K562 (cell line): ENCODE measurements at regions not wholly inside any gene's neighbourhood (a gene's known extent, or its start where the extent isn't known, plus 50 kb on each side); places are given as distances from the start of the nearest gene placed in this dataset.

Experiments
- ATAC-seq: fragments of 200-7000 bp; cut with Tn5 transposase; 3 replicates; pipeline ENCODE4 v1.9.1; 2020; ENCODE audit warnings: moderate library complexity
- BruUV-seq: library from RNA; stranded (reverse); fragments of 400-500 nt; replicated peaks from 2 replicates; lab custom pipeline; 2021; lab: Mats Ljungman, UMichigan
- CTCF ChIA-PET: fragments of 300-600 bp; formaldehyde crosslinking; extraction: SDS; loops from one replicate; lab custom pipeline; 2021; ENCODE audit warnings: low intra/inter-chr PET ratio; lab: Yijun Ruan, JAX
- POLR2A ChIA-PET: fragments of 300-600, 350-650 bp; sonication (Branson Sonifier 250); formaldehyde crosslinking; extraction: SDS; loops from one replicate; lab custom pipeline; 2021; ENCODE audit warnings: antibody characterized with exemption, inconsistent platforms; lab: Yijun Ruan, JAX
- DNase-seq, 4 experiments: peaks; one replicate each; pipeline versions ENCODE4 v3.0.0 to v3.0.0-alpha.2; 2011 to 2018; ENCODE audit warnings: low spot score in 3 of 4, mixed read lengths in 3 of 4; ENCODE audit errors: extremely low read depth in 1 of 4
- FAIRE-seq: peaks from 2 replicates; lab custom pipeline; 2011; peaks lifted over from hg19 to GRCh38; lab: Jason Lieb, UNC
- H2AFZ ChIP-seq: 2 replicates; pipeline ENCODE4 v1.6.0; 2011; ENCODE audit warnings: low read depth, low read length, control low read depth, inconsistent platforms
- H3K27ac ChIP-seq: fragments of 200-600 bp; 3 replicates; pipeline ENCODE4 v1.8.0; 2011; ENCODE audit warnings: low read depth, mild to moderate bottlenecking, control low read depth, inconsistent platforms, low read length, moderate library complexity, mixed read lengths; ENCODE audit errors: extremely low read depth
- H3K27me3 ChIP-seq, 2 experiments: fragments of 300-600 bp in 1 of 2; 2 replicates in 1 of 2; 3 replicates in 1 of 2; pipeline versions ENCODE4 v1.6.0 to v1.8.0; 2011; ENCODE audit warnings: inconsistent platforms in 2 of 2, low read length in 2 of 2, mild to moderate bottlenecking in 1 of 2, mixed read lengths in 1 of 2, moderate library complexity in 1 of 2; ENCODE audit not compliant: control insufficient read depth in 2 of 2, insufficient read depth in 2 of 2
- H3K36me3 ChIP-seq: fragments of 300-600 bp; 3 replicates; pipeline ENCODE4 v1.8.0; 2011; ENCODE audit warnings: mild to moderate bottlenecking, low read length, inconsistent platforms; ENCODE audit not compliant: control insufficient read depth, insufficient read depth
- H3K4me1 ChIP-seq, 2 experiments: fragments of 200-600 bp in 1 of 2; replicated peaks in 1 of 2; 2 replicates in 1 of 2; 3 replicates in 1 of 2; pipeline versions ENCODE4 v1.5.1 to v1.8.0; 2011; ENCODE audit warnings: inconsistent platforms in 2 of 2, low read length in 2 of 2, mild to moderate bottlenecking in 1 of 2, mixed read lengths in 1 of 2, moderate library complexity in 1 of 2; ENCODE audit not compliant: control insufficient read depth in 2 of 2, insufficient read depth in 2 of 2
- H3K4me2 ChIP-seq: 2 replicates; pipeline ENCODE4 v1.6.1; 2011; ENCODE audit warnings: low read length, control low read depth, inconsistent platforms, mixed read lengths; ENCODE audit not compliant: insufficient read depth
- H3K4me3 ChIP-seq: fragments of 200-600 bp; sonication (generic), shearing (Covaris generic); 2 replicates; pipeline ENCODE4 v1.5.1; 2016; ENCODE audit warnings: control low read depth, inconsistent platforms
- H3K79me2 ChIP-seq: fragments of 200-600 bp; 3 replicates; pipeline ENCODE4 v1.8.0; 2011; ENCODE audit warnings: low read length, inconsistent platforms; ENCODE audit not compliant: control insufficient read depth, insufficient read depth
- H3K9ac ChIP-seq, 2 experiments: 2 replicates each; pipeline versions ENCODE4 v1.6.0 to v1.6.1; 2011; ENCODE audit warnings: low read depth in 2 of 2, low read length in 2 of 2, control low read depth in 1 of 2, inconsistent platforms in 1 of 2, mild to moderate bottlenecking in 1 of 2, mixed read lengths in 1 of 2; ENCODE audit not compliant: insufficient read depth in 1 of 2
- H3K9me1 ChIP-seq: one replicate; pipeline ENCODE4 v1.6.0; 2011; ENCODE audit warnings: inconsistent platforms, mild to moderate bottlenecking, low read length, moderate library complexity; ENCODE audit not compliant: control insufficient read depth, insufficient read depth
- H3K9me3 ChIP-seq: replicated peaks from 2 replicates; pipeline ENCODE4 v1.5.1; 2011; ENCODE audit warnings: low read depth, low read length, inconsistent platforms; ENCODE audit not compliant: control insufficient read depth, insufficient read depth
- H4K20me1 ChIP-seq: replicated peaks from 2 replicates; pipeline ENCODE4 v1.6.1; 2011; ENCODE audit warnings: low read length, inconsistent platforms, mixed read lengths; ENCODE audit not compliant: control insufficient read depth, insufficient read depth
- ARID1B ChIP-seq: fragments of 450-650 bp; IDR thresholded peaks from 2 replicates; pipeline ENCODE4 v1.6.1; 2016; ENCODE audit warnings: antibody characterized with exemption, mild to moderate bottlenecking, inconsistent platforms
- ARID2 ChIP-seq: fragments of 450-650 bp; IDR thresholded peaks from 2 replicates; pipeline ENCODE4 v1.6.1; 2017; ENCODE audit warnings: antibody characterized with exemption, mild to moderate bottlenecking
- ATF7 ChIP-seq: fragments of 450-650 bp; IDR thresholded peaks from 2 replicates; pipeline ENCODE4 v1.7.1; 2014; ENCODE audit warnings: mild to moderate bottlenecking, moderate library complexity
- BRF1 ChIP-seq: IDR thresholded peaks from 3 replicates; pipeline ENCODE4 v1.6.1; 2011; ENCODE audit warnings: borderline replicate concordance, mild to moderate bottlenecking; ENCODE audit not compliant: insufficient read length; ENCODE audit errors: extremely low read depth
- CLOCK ChIP-seq: fragments of 250-450 bp; sonication (Bioruptor Pico); IDR thresholded peaks from 2 replicates; pipeline ENCODE4 v1.4.0; 2020; ENCODE audit warnings: mild to moderate bottlenecking, moderate library complexity, borderline replicate concordance
- CXXC5 ChIP-seq: fragments of 250-450 bp; sonication (Bioruptor Pico); IDR thresholded peaks from 2 replicates; pipeline ENCODE4 v1.8.0; 2022; ENCODE audit warnings: inconsistent platforms, mild to moderate bottlenecking, moderate library complexity
- FOXJ3 ChIP-seq: sonication (generic); formaldehyde crosslinking; IDR thresholded peaks from 2 replicates; pipeline ENCODE4 v1.4.0; 2020; ENCODE audit warnings: mild to moderate bottlenecking, missing genetic modification reagents
- FOXP1 ChIP-seq: sonication (generic); formaldehyde crosslinking; IDR thresholded peaks from 2 replicates; pipeline ENCODE4 v1.8.0; 2022; ENCODE audit warnings: mild to moderate bottlenecking, missing genetic modification reagents
- HDAC8 ChIP-seq: fragments of 450-650 bp; IDR thresholded peaks from 2 replicates; pipeline ENCODE4 v1.6.1; 2016; ENCODE audit warnings: mild to moderate bottlenecking, missing genetic modification characterization, moderate library complexity, missing compliant biosample characterization
- KHSRP ChIP-seq: fragments of 450-650 bp; IDR thresholded peaks from 2 replicates; pipeline ENCODE4 v1.6.1; 2017
- NFIC ChIP-seq: fragments of 450-650 bp; IDR thresholded peaks from 2 replicates; pipeline ENCODE4 v1.6.1; 2017; ENCODE audit warnings: mild to moderate bottlenecking, inconsistent platforms
- PHF21A ChIP-seq: fragments of 450-650 bp; IDR thresholded peaks from 2 replicates; pipeline ENCODE4 v1.6.1; 2017; ENCODE audit warnings: low read depth, borderline replicate concordance
- RFX5 ChIP-seq: IDR thresholded peaks from 2 replicates; pipeline ENCODE4 v1.6.1; 2011; ENCODE audit warnings: low read depth, mild to moderate bottlenecking, improper control_type of control experiment, low read length
- RHOXF2B ChIP-seq: fragments of 250-450 bp; sonication (Bioruptor Pico); conservative IDR thresholded peaks from 2 replicates; pipeline ENCODE4 v1.5.1; 2021
- SMAD4 ChIP-seq: fragments of 250-450 bp; sonication (Bioruptor Pico); conservative IDR thresholded peaks from 2 replicates; pipeline ENCODE4 v1.8.0; 2021; ENCODE audit warnings: inconsistent platforms, mild to moderate bottlenecking, moderate library complexity
- TAF15 ChIP-seq: fragments of 200-400 bp; formaldehyde crosslinking; IDR thresholded peaks from 2 replicates; pipeline ENCODE4 v1.6.1; 2017; ENCODE audit warnings: mild to moderate bottlenecking, low read depth, low read length, moderate library complexity
- WGBS: fragments of 100-300 bp; shearing (Covaris generic); methylation state at CpG from one replicate; pipeline ENCODE4 v1.1.6; 2016; ENCODE audit warnings: low coverage, mixed read lengths; ENCODE audit not compliant: insufficient coverage; ENCODE audit errors: missing lambda C conversion rate; 5-methylcytosine and 5-hydroxymethylcytosine counted together
- in situ Hi-C: fragments of 300-500 bp; cut with MboI; formaldehyde crosslinking; loops from 4 replicates; pipeline ENCODE4 v1.15.0; 2018; ENCODE audit warnings: inconsistent platforms, mixed read lengths
- intact Hi-C: fragments of 100-400 bp; cut with micrococcal nuclease; formaldehyde crosslinking; loops from 2 replicates; pipeline ENCODE4 v1.14.2; 2022
- TF ChIP-seq, protein P1 (sequence below): fragments of 200-800 bp; sonication (Bioruptor generic); IDR thresholded peaks from 2 replicates; pipeline ENCODE4 v1.6.1; 2017; ENCODE audit warnings: missing genetic modification characterization, missing compliant biosample characterization
- TF ChIP-seq, protein P2 (sequence below): sonication (generic); formaldehyde crosslinking; IDR thresholded peaks from 2 replicates; pipeline ENCODE4 v1.8.0; 2022; ENCODE audit warnings: missing genetic modification reagents, mild to moderate bottlenecking, moderate library complexity, borderline replicate concordance

DNA sequence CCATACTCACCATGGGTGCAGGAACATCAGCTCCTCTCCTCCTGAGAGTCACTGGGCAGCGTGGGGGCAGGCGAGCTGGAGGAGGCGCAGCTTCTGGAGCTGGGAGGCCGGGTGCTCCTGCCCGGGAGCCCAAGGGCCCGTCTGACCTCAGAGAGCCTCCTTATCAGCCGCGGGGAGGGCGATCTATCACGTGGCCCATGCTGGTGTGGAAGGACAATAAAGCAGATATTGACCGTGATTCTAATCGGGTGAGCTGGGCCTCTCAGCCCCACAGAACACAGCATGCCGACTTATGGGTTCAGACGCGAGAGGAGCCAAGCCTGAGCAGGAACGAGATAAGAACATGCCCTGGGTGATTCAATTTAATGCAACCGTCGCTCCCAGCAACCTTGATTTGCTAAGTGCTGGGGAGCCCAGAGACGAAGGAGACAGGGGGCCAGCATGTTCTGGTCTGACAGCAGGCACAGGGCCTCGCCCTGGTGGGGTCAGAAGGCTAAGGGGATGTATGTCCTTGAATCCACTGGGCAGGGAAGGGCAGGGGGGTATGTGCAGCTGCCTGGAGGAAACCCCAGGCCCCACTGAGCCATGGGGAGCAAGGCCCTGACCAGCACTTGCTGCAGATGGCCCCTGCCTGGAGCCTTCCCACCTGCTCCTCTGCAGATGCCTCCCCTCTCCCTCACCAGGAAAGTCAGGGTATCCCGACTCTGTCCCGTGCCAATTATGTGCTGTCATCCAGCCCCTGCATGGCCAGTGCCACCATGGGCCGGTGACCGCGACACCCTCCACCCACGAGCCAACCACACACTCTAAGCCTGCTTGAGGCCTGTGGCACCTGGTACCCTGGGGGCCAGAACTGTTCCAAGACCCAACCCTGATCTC lies 95.3 kb upstream of the RET start:
- H3K9me1 ChIP-seq: peaks cover 3% of the 10 kb centered on the region
- peak overlapping the region in 1 of 2 experiments; percentile 37; a peak in 1 of 4 replicates for H3K9ac ChIP-seq
- DNase-seq: peak in 1 of 4 experiments; percentile 35
- peak; percentile 31 for ATAC-seq
- in situ Hi-C loops (no loop called here), intact Hi-C loops (loop anchor here (10.0 kb wide), 1 partner anchor 93 kb away; the partner anchor contains the start of gene RET)
- ChIA-PET POLR2A (interaction anchor here (0.6 kb wide), 2 partner anchors 171 to 610 kb away, joined by 3 read pairs; no protein-coding TSS in a partner anchor), CTCF (no interaction called here)
- H3K4me3 ChIP-seq: no peak overlapping the region
- H3K27ac ChIP-seq: no peak overlapping the region
- WGBS: 3% methylated on average over 26 of the region's 26 CpGs
- no peak overlapping the region for H2AFZ ChIP-seq
- peaks cover 0 to 21% of the 10 kb centered on the region in 2 experiments; a peak in 3 of 5 replicates for H3K4me1 ChIP-seq
- no TSS peak for BruUV-seq
- no peak for FAIRE-seq
- no peak overlapping the region for H3K4me2 ChIP-seq
- H3K79me2 ChIP-seq: no peaks in the 10 kb centered on the region
- H4K20me1 ChIP-seq: peaks cover 4% of the 10 kb centered on the region; the same call in 1 of the 2 replicates
- H3K36me3 ChIP-seq: no peaks in the 10 kb centered on the region
- H3K9me3 ChIP-seq: no peaks in the 10 kb centered on the region
- peaks cover 0 to 26% of the 10 kb centered on the region in 2 experiments; a peak in 1 of 5 replicates for H3K27me3 ChIP-seq
- TF ChIP-seq CXXC5 (peak; percentile 53), SMAD4 (CRISPR knock-in tag) (0 out of 2 replicates have a peak, but pooled peaks have one; percentile 26), BRF1 (no peak), ARID1B (peak; percentile 17; the same call in 1 of the 2 replicates), PHF21A (no peak), FOXJ3 (no peak), RHOXF2B (no peak), HDAC8 (tag) (no peak), ARID2 (no peak), RFX5 (no peak), NFIC (no peak), KHSRP (no peak), CLOCK (CRISPR knock-in tag) (no peak), FOXP1 (CRISPR knock-in tag) (no peak), ATF7 (0 out of 2 replicates have a peak, but pooled peaks have one; percentile 41), TAF15 (no peak)
- TF ChIP-seq, protein P1, sequence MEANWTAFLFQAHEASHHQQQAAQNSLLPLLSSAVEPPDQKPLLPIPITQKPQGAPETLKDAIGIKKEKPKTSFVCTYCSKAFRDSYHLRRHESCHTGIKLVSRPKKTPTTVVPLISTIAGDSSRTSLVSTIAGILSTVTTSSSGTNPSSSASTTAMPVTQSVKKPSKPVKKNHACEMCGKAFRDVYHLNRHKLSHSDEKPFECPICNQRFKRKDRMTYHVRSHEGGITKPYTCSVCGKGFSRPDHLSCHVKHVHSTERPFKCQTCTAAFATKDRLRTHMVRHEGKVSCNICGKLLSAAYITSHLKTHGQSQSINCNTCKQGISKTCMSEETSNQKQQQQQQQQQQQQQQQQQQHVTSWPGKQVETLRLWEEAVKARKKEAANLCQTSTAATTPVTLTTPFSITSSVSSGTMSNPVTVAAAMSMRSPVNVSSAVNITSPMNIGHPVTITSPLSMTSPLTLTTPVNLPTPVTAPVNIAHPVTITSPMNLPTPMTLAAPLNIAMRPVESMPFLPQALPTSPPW: peak; percentile 55; the same call in 1 of the 2 replicates
- TF ChIP-seq, protein P2, sequence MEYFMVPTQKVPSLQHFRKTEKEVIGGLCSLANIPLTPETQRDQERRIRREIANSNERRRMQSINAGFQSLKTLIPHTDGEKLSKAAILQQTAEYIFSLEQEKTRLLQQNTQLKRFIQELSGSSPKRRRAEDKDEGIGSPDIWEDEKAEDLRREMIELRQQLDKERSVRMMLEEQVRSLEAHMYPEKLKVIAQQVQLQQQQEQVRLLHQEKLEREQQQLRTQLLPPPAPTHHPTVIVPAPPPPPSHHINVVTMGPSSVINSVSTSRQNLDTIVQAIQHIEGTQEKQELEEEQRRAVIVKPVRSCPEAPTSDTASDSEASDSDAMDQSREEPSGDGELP (CRISPR knock-in tag): no peak
